K562 (cell line): ENCODE measurements at regions not wholly inside any gene's neighbourhood (a gene's known extent, or its start where the extent isn't known, plus 50 kb on each side); places are given as distances from the start of the nearest gene placed in this dataset.

Experiments
- ATAC-seq: fragments of 200-7000 bp; cut with Tn5 transposase; 3 replicates; pipeline ENCODE4 v1.9.1; 2020; ENCODE audit warnings: moderate library complexity
- BruUV-seq: library from RNA; stranded (reverse); fragments of 400-500 nt; replicated peaks from 2 replicates; lab custom pipeline; 2021; lab: Mats Ljungman, UMichigan
- CTCF ChIA-PET: fragments of 300-600 bp; formaldehyde crosslinking; extraction: SDS; loops from one replicate; lab custom pipeline; 2021; ENCODE audit warnings: low intra/inter-chr PET ratio; lab: Yijun Ruan, JAX
- POLR2A ChIA-PET: fragments of 300-600, 350-650 bp; sonication (Branson Sonifier 250); formaldehyde crosslinking; extraction: SDS; loops from one replicate; lab custom pipeline; 2021; ENCODE audit warnings: antibody characterized with exemption, inconsistent platforms; lab: Yijun Ruan, JAX
- DNase-seq, 4 experiments: peaks; one replicate each; pipeline versions ENCODE4 v3.0.0 to v3.0.0-alpha.2; 2011 to 2018; ENCODE audit warnings: low spot score in 3 of 4, mixed read lengths in 3 of 4; ENCODE audit errors: extremely low read depth in 1 of 4
- FAIRE-seq: peaks from 2 replicates; lab custom pipeline; 2011; peaks lifted over from hg19 to GRCh38; lab: Jason Lieb, UNC
- H2AFZ ChIP-seq: 2 replicates; pipeline ENCODE4 v1.6.0; 2011; ENCODE audit warnings: low read depth, low read length, control low read depth, inconsistent platforms
- H3K27ac ChIP-seq: fragments of 200-600 bp; 3 replicates; pipeline ENCODE4 v1.8.0; 2011; ENCODE audit warnings: low read depth, mild to moderate bottlenecking, control low read depth, inconsistent platforms, low read length, moderate library complexity, mixed read lengths; ENCODE audit errors: extremely low read depth
- H3K27me3 ChIP-seq, 2 experiments: fragments of 300-600 bp in 1 of 2; 2 replicates in 1 of 2; 3 replicates in 1 of 2; pipeline versions ENCODE4 v1.6.0 to v1.8.0; 2011; ENCODE audit warnings: inconsistent platforms in 2 of 2, low read length in 2 of 2, mild to moderate bottlenecking in 1 of 2, mixed read lengths in 1 of 2, moderate library complexity in 1 of 2; ENCODE audit not compliant: control insufficient read depth in 2 of 2, insufficient read depth in 2 of 2
- H3K36me3 ChIP-seq: fragments of 300-600 bp; 3 replicates; pipeline ENCODE4 v1.8.0; 2011; ENCODE audit warnings: mild to moderate bottlenecking, low read length, inconsistent platforms; ENCODE audit not compliant: control insufficient read depth, insufficient read depth
- H3K4me1 ChIP-seq, 2 experiments: fragments of 200-600 bp in 1 of 2; replicated peaks in 1 of 2; 2 replicates in 1 of 2; 3 replicates in 1 of 2; pipeline versions ENCODE4 v1.5.1 to v1.8.0; 2011; ENCODE audit warnings: inconsistent platforms in 2 of 2, low read length in 2 of 2, mild to moderate bottlenecking in 1 of 2, mixed read lengths in 1 of 2, moderate library complexity in 1 of 2; ENCODE audit not compliant: control insufficient read depth in 2 of 2, insufficient read depth in 2 of 2
- H3K4me2 ChIP-seq: 2 replicates; pipeline ENCODE4 v1.6.1; 2011; ENCODE audit warnings: low read length, control low read depth, inconsistent platforms, mixed read lengths; ENCODE audit not compliant: insufficient read depth
- H3K4me3 ChIP-seq: fragments of 200-600 bp; sonication (generic), shearing (Covaris generic); 2 replicates; pipeline ENCODE4 v1.5.1; 2016; ENCODE audit warnings: control low read depth, inconsistent platforms
- H3K79me2 ChIP-seq: fragments of 200-600 bp; 3 replicates; pipeline ENCODE4 v1.8.0; 2011; ENCODE audit warnings: low read length, inconsistent platforms; ENCODE audit not compliant: control insufficient read depth, insufficient read depth
- H3K9ac ChIP-seq, 2 experiments: 2 replicates each; pipeline versions ENCODE4 v1.6.0 to v1.6.1; 2011; ENCODE audit warnings: low read depth in 2 of 2, low read length in 2 of 2, control low read depth in 1 of 2, inconsistent platforms in 1 of 2, mild to moderate bottlenecking in 1 of 2, mixed read lengths in 1 of 2; ENCODE audit not compliant: insufficient read depth in 1 of 2
- H3K9me1 ChIP-seq: one replicate; pipeline ENCODE4 v1.6.0; 2011; ENCODE audit warnings: inconsistent platforms, mild to moderate bottlenecking, low read length, moderate library complexity; ENCODE audit not compliant: control insufficient read depth, insufficient read depth
- H3K9me3 ChIP-seq: replicated peaks from 2 replicates; pipeline ENCODE4 v1.5.1; 2011; ENCODE audit warnings: low read depth, low read length, inconsistent platforms; ENCODE audit not compliant: control insufficient read depth, insufficient read depth
- H4K20me1 ChIP-seq: replicated peaks from 2 replicates; pipeline ENCODE4 v1.6.1; 2011; ENCODE audit warnings: low read length, inconsistent platforms, mixed read lengths; ENCODE audit not compliant: control insufficient read depth, insufficient read depth
- ADNP ChIP-seq: fragments of 200-800 bp; sonication (Bioruptor generic); IDR thresholded peaks from 2 replicates; pipeline ENCODE4 v1.6.1; 2016; ENCODE audit warnings: missing genetic modification characterization, missing compliant biosample characterization
- ATF1 ChIP-seq, 2 experiments: fragments of 450-650 bp in 1 of 2; IDR thresholded peaks; 2 replicates each; pipeline ENCODE4 v1.6.1; 2016; ENCODE audit warnings: missing compliant biosample characterization in 1 of 2, missing genetic modification characterization in 1 of 2
- CREM ChIP-seq: IDR thresholded peaks from 2 replicates; pipeline ENCODE4 v1.6.1; 2014; ENCODE audit warnings: antibody characterized with exemption, low read depth
- FOXM1 ChIP-seq, 2 experiments: fragments of 450-650 bp in 1 of 2; sonication (generic) in 1 of 2; formaldehyde crosslinking in 1 of 2; IDR thresholded peaks; 2 replicates each; pipeline versions ENCODE4 v1.6.1 to v1.9.0; 2017 to 2022; ENCODE audit warnings: low read depth in 2 of 2, mild to moderate bottlenecking in 2 of 2, missing genetic modification reagents in 1 of 2, moderate library complexity in 1 of 2
- HDAC2 ChIP-seq: fragments of 450-650 bp; IDR thresholded peaks from 2 replicates; pipeline ENCODE4 v1.6.1; 2016; ENCODE audit warnings: mild to moderate bottlenecking
- KDM5B ChIP-seq: fragments of 200-600 bp; sonication (generic); IDR thresholded peaks from 2 replicates; pipeline ENCODE4 v1.6.1; 2012; ENCODE audit warnings: low read depth, mild to moderate bottlenecking, moderate library complexity, low read length, control low read depth, inconsistent platforms; ENCODE audit not compliant: insufficient replicate concordance
- KLF13 ChIP-seq: fragments of 450-650 bp; IDR thresholded peaks from 2 replicates; pipeline ENCODE4 v1.6.1; 2016; ENCODE audit warnings: missing genetic modification characterization, low read depth, mild to moderate bottlenecking, missing compliant biosample characterization, moderate library complexity, borderline replicate concordance
- MEF2A ChIP-seq: IDR thresholded peaks from 2 replicates; pipeline ENCODE4 v1.6.1; 2011; ENCODE audit warnings: low read depth, mild to moderate bottlenecking, low read length, moderate library complexity; ENCODE audit not compliant: control insufficient read depth
- MEIS2 ChIP-seq: fragments of 450-650 bp; IDR thresholded peaks from 2 replicates; pipeline ENCODE4 v1.6.1; 2014; ENCODE audit warnings: mild to moderate bottlenecking; ENCODE audit not compliant: partially characterized antibody
- PRMT5 ChIP-seq: sonication (generic); formaldehyde crosslinking; IDR thresholded peaks from 2 replicates; pipeline ENCODE4 v1.5.0; 2020; ENCODE audit warnings: missing genetic modification reagents
- PURB ChIP-seq: sonication (generic); formaldehyde crosslinking; IDR thresholded peaks from 2 replicates; pipeline ENCODE4 v1.9.0; 2021; ENCODE audit warnings: low read depth, mild to moderate bottlenecking, missing genetic modification reagents
- RB1 ChIP-seq: fragments of 450-650 bp; IDR thresholded peaks from 2 replicates; pipeline ENCODE4 v1.6.1; 2017; ENCODE audit warnings: low read depth, mild to moderate bottlenecking
- ZNF76 ChIP-seq: fragments of 250-450 bp; sonication (Bioruptor Pico); IDR thresholded peaks from 2 replicates; pipeline ENCODE4 v1.4.0; 2020; ENCODE audit warnings: mild to moderate bottlenecking, moderate library complexity, borderline replicate concordance
- WGBS: fragments of 100-300 bp; shearing (Covaris generic); methylation state at CpG from one replicate; pipeline ENCODE4 v1.1.6; 2016; ENCODE audit warnings: low coverage, mixed read lengths; ENCODE audit not compliant: insufficient coverage; ENCODE audit errors: missing lambda C conversion rate; 5-methylcytosine and 5-hydroxymethylcytosine counted together
- in situ Hi-C: fragments of 300-500 bp; cut with MboI; formaldehyde crosslinking; loops from 4 replicates; pipeline ENCODE4 v1.15.0; 2018; ENCODE audit warnings: inconsistent platforms, mixed read lengths
- intact Hi-C: fragments of 100-400 bp; cut with micrococcal nuclease; formaldehyde crosslinking; loops from 2 replicates; pipeline ENCODE4 v1.14.2; 2022
- TF ChIP-seq, protein P1 (sequence below): sonication (generic); formaldehyde crosslinking; IDR thresholded peaks from 2 replicates; pipeline ENCODE4 v1.5.0; 2020; ENCODE audit warnings: missing genetic modification reagents
- TF ChIP-seq, protein P2 (sequence below): sonication (generic); formaldehyde crosslinking; IDR thresholded peaks from 2 replicates; pipeline ENCODE4 v1.4.0; 2020; ENCODE audit warnings: mild to moderate bottlenecking, missing genetic modification reagents
- TF ChIP-seq, protein P3 (sequence below): fragments of 450-650 bp; IDR thresholded peaks from 2 replicates; pipeline ENCODE4 v1.6.1; 2017; ENCODE audit warnings: mild to moderate bottlenecking, moderate library complexity

DNA sequence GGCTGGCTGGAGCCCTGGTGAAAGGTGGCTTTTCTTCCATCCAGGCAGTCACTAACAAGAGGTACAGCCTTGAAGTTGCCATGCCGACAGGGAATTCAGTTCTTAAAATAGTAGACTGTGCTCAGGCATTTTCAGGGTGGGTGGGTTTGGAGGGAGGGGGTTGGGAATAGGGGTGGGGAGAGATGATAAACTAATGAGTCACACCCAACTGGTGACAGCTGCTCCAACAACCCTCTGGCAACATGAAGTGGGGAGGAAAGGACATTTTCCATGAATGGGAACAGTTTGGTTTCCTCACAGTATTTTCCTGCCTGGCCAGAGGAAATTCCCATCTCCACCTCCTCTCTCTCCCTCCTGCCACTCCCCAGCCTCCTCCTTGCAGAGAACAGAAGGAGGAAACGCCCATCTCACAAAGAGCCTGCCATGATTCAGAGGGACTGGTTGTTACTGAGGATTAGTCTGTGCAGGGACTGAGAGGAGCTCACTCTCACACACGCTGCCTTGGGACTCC is 113.0 kb upstream of the SLC1A4 start:
- intact Hi-C loops, result no loop called here
- in situ Hi-C loops, result loop anchor here (10.0 kb wide), 1 partner anchor 551 kb away; no protein-coding TSS in a partner anchor
- Histone ChIP-seq H2AFZ (peak overlapping the region; percentile 79), H3K36me3 (no peaks in the 10 kb centered on the region), H3K4me2 (peak overlapping the region; percentile 70), H3K9me1 (no peaks in the 10 kb centered on the region), H3K27ac (no peak overlapping the region), H3K4me1 (peaks cover 7 to 11% of the 10 kb centered on the region in 2 experiments; a peak in 4 of 5 replicates), H3K27me3 (peaks cover 0 to 4% of the 10 kb centered on the region in 2 experiments; a peak in 1 of 5 replicates), H3K9ac (0 out of 4 replicates have a peak overlapping the region, but pooled peaks have one; percentile 3 to 16), H4K20me1 (no peaks in the 10 kb centered on the region), H3K4me3 (no peak overlapping the region), H3K79me2 (no peaks in the 10 kb centered on the region), H3K9me3 (no peaks in the 10 kb centered on the region)
- ChIA-PET POLR2A (no interaction called here), CTCF (interaction anchor here (0.6 kb wide), 1 partner anchor 419 kb away, joined by 3 read pairs; no protein-coding TSS in a partner anchor)
- WGBS, result 4% methylated on average over 3 of the region's 3 CpGs
- BruUV-seq, result no TSS peak
- ATAC-seq, result peak; percentile 81
- DNase-seq, result peak; percentile 42 to 63 (median 50)
- FAIRE-seq, result peak; percentile 90
- TF ChIP-seq, protein P1, sequence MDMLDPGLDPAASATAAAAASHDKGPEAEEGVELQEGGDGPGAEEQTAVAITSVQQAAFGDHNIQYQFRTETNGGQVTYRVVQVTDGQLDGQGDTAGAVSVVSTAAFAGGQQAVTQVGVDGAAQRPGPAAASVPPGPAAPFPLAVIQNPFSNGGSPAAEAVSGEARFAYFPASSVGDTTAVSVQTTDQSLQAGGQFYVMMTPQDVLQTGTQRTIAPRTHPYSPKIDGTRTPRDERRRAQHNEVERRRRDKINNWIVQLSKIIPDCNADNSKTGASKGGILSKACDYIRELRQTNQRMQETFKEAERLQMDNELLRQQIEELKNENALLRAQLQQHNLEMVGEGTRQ (CRISPR knock-in tag), result no peak
- no peak for TF ChIP-seq PRMT5
- 0 out of 2 replicates have a peak, but pooled peaks have one; percentile 16 for TF ChIP-seq HDAC2
- TF ChIP-seq, protein P2, sequence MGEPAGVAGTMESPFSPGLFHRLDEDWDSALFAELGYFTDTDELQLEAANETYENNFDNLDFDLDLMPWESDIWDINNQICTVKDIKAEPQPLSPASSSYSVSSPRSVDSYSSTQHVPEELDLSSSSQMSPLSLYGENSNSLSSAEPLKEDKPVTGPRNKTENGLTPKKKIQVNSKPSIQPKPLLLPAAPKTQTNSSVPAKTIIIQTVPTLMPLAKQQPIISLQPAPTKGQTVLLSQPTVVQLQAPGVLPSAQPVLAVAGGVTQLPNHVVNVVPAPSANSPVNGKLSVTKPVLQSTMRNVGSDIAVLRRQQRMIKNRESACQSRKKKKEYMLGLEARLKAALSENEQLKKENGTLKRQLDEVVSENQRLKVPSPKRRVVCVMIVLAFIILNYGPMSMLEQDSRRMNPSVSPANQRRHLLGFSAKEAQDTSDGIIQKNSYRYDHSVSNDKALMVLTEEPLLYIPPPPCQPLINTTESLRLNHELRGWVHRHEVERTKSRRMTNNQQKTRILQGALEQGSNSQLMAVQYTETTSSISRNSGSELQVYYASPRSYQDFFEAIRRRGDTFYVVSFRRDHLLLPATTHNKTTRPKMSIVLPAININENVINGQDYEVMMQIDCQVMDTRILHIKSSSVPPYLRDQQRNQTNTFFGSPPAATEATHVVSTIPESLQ (CRISPR knock-in tag), result no peak
- no peak for TF ChIP-seq MEF2A
- no peak for TF ChIP-seq ATF1 (CRISPR knock-in tag; IDR thresholded peaks at IDR 0.05)
- no peak for TF ChIP-seq ATF1 (tag; IDR thresholded peaks at IDR 0.05)
- no peak for TF ChIP-seq PURB
- TF ChIP-seq FOXM1 (IDR thresholded peaks at IDR 0.05; ENCODE audit: low read depth), result no peak
- TF ChIP-seq FOXM1 (CRISPR knock-in tag; IDR thresholded peaks at IDR 0.05; ENCODE audit: low read depth), result no peak
- no peak for TF ChIP-seq RB1
- peak; percentile 78; the same call in 1 of the 2 replicates for TF ChIP-seq KLF13 (tag)
- no peak for TF ChIP-seq ADNP
- TF ChIP-seq ZNF76, result no peak
- TF ChIP-seq KDM5B, result no peak
- TF ChIP-seq MEIS2, result peak; percentile 19
- TF ChIP-seq, protein P3, sequence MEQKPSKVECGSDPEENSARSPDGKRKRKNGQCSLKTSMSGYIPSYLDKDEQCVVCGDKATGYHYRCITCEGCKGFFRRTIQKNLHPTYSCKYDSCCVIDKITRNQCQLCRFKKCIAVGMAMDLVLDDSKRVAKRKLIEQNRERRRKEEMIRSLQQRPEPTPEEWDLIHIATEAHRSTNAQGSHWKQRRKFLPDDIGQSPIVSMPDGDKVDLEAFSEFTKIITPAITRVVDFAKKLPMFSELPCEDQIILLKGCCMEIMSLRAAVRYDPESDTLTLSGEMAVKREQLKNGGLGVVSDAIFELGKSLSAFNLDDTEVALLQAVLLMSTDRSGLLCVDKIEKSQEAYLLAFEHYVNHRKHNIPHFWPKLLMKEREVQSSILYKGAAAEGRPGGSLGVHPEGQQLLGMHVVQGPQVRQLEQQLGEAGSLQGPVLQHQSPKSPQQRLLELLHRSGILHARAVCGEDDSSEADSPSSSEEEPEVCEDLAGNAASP, result no peak
- TF ChIP-seq CREM, result peak; percentile 22; the same call in 1 of the 2 replicates
